ENCODE measurements at regions not wholly inside any gene's neighbourhood (a gene's known extent, or its start where the extent isn't known, plus 50 kb on each side); places are given as distances from the start of the nearest gene placed in this dataset.

DNA sequence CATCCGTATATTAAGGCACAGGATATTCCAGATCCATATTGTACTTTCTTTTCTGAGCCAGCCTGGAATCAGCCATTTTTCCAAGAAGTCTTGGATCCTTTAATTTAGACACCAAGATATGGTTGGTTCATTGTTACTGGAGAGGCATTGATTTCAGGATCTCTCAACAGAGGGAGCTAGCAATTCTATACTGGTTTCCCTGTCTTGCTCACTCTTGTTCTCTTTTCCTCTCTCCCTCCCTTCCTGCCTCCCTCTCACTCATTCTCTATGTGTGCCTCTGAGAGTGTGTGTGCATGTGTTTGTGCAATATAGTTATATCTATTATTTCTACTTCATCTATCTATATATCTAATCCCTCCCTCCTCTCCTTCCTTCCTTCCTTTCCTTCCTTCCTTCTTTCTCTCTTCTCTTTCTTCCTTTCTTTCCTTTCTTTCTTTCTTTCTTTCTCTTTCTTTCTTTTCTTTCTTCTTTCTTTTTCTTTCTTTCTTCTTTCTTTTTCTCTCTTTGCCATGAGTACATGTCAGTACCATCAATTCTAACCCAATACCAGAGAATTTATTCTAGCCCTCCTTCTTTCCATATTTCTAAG, 299.1 kb downstream of the EPHA7 start:
- no peak for DNase-seq
- Histone ChIP-seq H3K4me3 (ENCODE audit: low read depth, low read length) (no peak overlapping the region), H3K36me3 (ENCODE audit: control insufficient read depth, insufficient read depth, low read length) (no peaks in the 10 kb centered on the region), H3K4me1 (no peaks in the 10 kb centered on the region), H3K9me3 (no peaks in the 10 kb centered on the region), H3K27me3 (replicated peaks; ENCODE audit: control insufficient read depth, insufficient read depth, low read length) (no peaks in the 10 kb centered on the region)
- Mint-ChIP-seq H3K27me3 (ENCODE audit: insufficient read depth, unreplicated experiment) (peaks cover 4% of the 10 kb centered on the region), H3K9me3 (ENCODE audit: unreplicated experiment) (no peaks in the 10 kb centered on the region), H3K4me1 (ENCODE audit: low read depth, unreplicated experiment) (no peaks in the 10 kb centered on the region), H3K36me3 (ENCODE audit: insufficient read depth, unreplicated experiment) (no peaks in the 10 kb centered on the region), H3K4me3 (ENCODE audit: unreplicated experiment) (no peak overlapping the region), H3K27ac (ENCODE audit: unreplicated experiment) (no peak overlapping the region)
- intact Hi-C loops (cut with micrococcal nuclease; ENCODE audit: unreplicated experiment) = no loop called here
- ChIA-PET POLR2A (no interaction called here), CTCF (no interaction called here)
- no TSS peak for BruUV-seq (replicated peaks)
- TF ChIP-seq, protein P1, sequence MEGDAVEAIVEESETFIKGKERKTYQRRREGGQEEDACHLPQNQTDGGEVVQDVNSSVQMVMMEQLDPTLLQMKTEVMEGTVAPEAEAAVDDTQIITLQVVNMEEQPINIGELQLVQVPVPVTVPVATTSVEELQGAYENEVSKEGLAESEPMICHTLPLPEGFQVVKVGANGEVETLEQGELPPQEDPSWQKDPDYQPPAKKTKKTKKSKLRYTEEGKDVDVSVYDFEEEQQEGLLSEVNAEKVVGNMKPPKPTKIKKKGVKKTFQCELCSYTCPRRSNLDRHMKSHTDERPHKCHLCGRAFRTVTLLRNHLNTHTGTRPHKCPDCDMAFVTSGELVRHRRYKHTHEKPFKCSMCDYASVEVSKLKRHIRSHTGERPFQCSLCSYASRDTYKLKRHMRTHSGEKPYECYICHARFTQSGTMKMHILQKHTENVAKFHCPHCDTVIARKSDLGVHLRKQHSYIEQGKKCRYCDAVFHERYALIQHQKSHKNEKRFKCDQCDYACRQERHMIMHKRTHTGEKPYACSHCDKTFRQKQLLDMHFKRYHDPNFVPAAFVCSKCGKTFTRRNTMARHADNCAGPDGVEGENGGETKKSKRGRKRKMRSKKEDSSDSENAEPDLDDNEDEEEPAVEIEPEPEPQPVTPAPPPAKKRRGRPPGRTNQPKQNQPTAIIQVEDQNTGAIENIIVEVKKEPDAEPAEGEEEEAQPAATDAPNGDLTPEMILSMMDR (IDR thresholded peaks at IDR 0.05; ENCODE audit: insufficient read depth in 1 of 2, low read depth in 1 of 2, low read length in 1 of 2, severe bottlenecking in 1 of 2, unreplicated experiment in 1 of 2) = no peak

DNA sequence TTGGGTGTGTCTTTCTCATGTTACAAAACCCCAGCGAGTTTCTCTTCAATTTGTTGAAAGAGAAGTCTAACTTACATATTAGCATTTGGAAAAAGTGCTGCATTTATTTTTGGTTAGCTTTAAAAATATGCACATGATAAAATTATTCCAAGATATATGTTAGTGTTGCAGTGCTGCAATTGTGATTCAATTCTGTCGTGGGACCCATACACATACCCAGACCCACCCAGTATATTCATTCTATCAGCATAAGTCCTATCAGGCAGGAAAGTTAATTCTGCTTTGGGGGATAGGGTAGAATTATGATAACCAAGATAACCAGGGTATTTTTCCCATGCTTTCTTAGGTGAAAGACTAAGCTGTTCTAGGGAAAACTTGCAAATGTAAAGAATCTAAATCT, 313.5 kb downstream of the EPHA7 start:
- CTCF ChIA-PET = no interaction called here
- H3K4me3 ChIP-seq (ENCODE audit: low read depth, low read length) = no peak overlapping the region
- no peaks in the 10 kb centered on the region for H3K9me3 ChIP-seq
- no peaks in the 10 kb centered on the region for H3K27me3 ChIP-seq (replicated peaks; ENCODE audit: control insufficient read depth, insufficient read depth, low read length)
- Mint-ChIP-seq H3K36me3 (ENCODE audit: insufficient read depth, unreplicated experiment) (no peaks in the 10 kb centered on the region), H3K4me1 (ENCODE audit: low read depth, unreplicated experiment) (no peaks in the 10 kb centered on the region), H3K27me3 (ENCODE audit: insufficient read depth, unreplicated experiment) (no peaks in the 10 kb centered on the region), H3K9me3 (ENCODE audit: unreplicated experiment) (no peaks in the 10 kb centered on the region), H3K4me3 (ENCODE audit: unreplicated experiment) (no peak overlapping the region), H3K27ac (ENCODE audit: unreplicated experiment) (no peak overlapping the region)
- DNase-seq = no peak
- POLR2A ChIA-PET = no interaction called here
- no TSS peak for BruUV-seq (replicated peaks)
- intact Hi-C loops (cut with micrococcal nuclease; ENCODE audit: unreplicated experiment) = no loop called here
- no peaks in the 10 kb centered on the region for H3K4me1 ChIP-seq
- TF ChIP-seq, protein P1 (IDR thresholded peaks at IDR 0.05; ENCODE audit: insufficient read depth in 1 of 2, low read depth in 1 of 2, low read length in 1 of 2, severe bottlenecking in 1 of 2, unreplicated experiment in 1 of 2) = no peak
- H3K36me3 ChIP-seq (ENCODE audit: control insufficient read depth, insufficient read depth, low read length) = no peaks in the 10 kb centered on the region

DNA sequence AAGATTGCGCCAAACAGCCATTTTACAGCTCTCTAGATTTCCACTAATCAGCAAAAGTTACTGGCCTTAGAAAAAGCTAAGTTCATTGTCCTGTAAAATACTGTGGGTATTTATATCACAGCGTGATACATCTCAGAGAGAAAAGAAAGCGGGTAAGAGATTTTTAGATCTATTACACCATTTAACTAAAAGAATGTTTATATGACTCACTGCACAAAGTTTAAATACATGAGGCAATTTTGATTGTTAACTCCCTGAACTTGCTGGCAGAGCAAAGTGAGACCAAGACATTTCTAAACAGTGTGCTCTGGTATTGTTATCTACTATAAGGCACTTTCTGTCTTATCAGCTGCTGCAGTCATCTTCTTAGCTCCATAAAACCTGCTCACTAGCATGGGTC, 314.3 kb downstream of the EPHA7 start:
- BruUV-seq (replicated peaks) = no TSS peak
- H3K27me3 ChIP-seq (replicated peaks; ENCODE audit: control insufficient read depth, insufficient read depth, low read length) = no peaks in the 10 kb centered on the region
- TF ChIP-seq, protein P1 (IDR thresholded peaks at IDR 0.05; ENCODE audit: insufficient read depth in 1 of 2, low read depth in 1 of 2, low read length in 1 of 2, severe bottlenecking in 1 of 2, unreplicated experiment in 1 of 2) = no peak
- H3K27ac Mint-ChIP-seq (ENCODE audit: unreplicated experiment) = no peak overlapping the region
- no peaks in the 10 kb centered on the region for H3K36me3 Mint-ChIP-seq (ENCODE audit: insufficient read depth, unreplicated experiment)
- ChIA-PET CTCF (no interaction called here), POLR2A (no interaction called here)
- no peaks in the 10 kb centered on the region for H3K27me3 Mint-ChIP-seq (ENCODE audit: insufficient read depth, unreplicated experiment)
- no peaks in the 10 kb centered on the region for H3K36me3 ChIP-seq (ENCODE audit: control insufficient read depth, insufficient read depth, low read length)
- intact Hi-C loops (cut with micrococcal nuclease; ENCODE audit: unreplicated experiment) = no loop called here
- no peaks in the 10 kb centered on the region for H3K4me1 ChIP-seq
- no peaks in the 10 kb centered on the region for H3K9me3 Mint-ChIP-seq (ENCODE audit: unreplicated experiment)
- H3K4me3 Mint-ChIP-seq (ENCODE audit: unreplicated experiment) = no peak overlapping the region
- H3K4me1 Mint-ChIP-seq (ENCODE audit: low read depth, unreplicated experiment) = no peaks in the 10 kb centered on the region
- no peak for DNase-seq
- no peak overlapping the region for H3K4me3 ChIP-seq (ENCODE audit: low read depth, low read length)
- H3K9me3 ChIP-seq = no peaks in the 10 kb centered on the region

All from Caco-2 (cell line).